NCI-H2107 (cell line): ENCODE measurements at regions not wholly inside any gene's neighbourhood (a gene's known extent, or its start where the extent isn't known, plus 50 kb on each side); places are given as distances from the start of the nearest gene placed in this dataset.
"Not testable (repeated sequence)": the region's sequence is repeated elsewhere in the genome, so short reads cannot be mapped to it uniquely, and the experiment has no call there.

ENCODE experiments used
- DNase-seq: peaks from one replicate; lab custom pipeline; 2025; lab: John Stamatoyannopoulos, UW

- not testable (repeated sequence) for DNase-seq
Measured at GRCh38 chr2:66632882-66633281, 198.0 kb downstream of the MEIS1 start.

DNA sequence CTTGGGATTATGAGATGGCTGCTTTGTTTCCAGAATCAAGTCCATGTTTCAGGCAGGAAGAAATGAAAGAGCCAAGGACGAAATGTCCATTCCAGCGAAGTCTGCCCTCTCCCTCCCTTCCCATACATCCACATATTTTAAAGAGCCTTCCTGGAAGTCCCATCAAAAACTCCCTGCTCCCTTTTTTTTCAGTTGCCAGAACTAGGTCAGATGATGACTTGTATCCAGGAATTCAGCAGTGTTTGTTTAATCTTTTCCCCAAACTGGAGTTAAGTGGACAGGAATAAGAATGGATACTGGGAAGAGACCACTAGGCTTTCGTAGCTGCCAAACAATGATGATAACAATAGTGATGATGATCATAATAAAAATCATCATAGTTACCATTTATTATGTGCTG lies 198.7 kb downstream of the MEIS1 start:
- DNase-seq, result no peak

- no peak for DNase-seq
Measured at GRCh38 chr2:66634784-66635183, 199.9 kb downstream of the MEIS1 start.

DNA sequence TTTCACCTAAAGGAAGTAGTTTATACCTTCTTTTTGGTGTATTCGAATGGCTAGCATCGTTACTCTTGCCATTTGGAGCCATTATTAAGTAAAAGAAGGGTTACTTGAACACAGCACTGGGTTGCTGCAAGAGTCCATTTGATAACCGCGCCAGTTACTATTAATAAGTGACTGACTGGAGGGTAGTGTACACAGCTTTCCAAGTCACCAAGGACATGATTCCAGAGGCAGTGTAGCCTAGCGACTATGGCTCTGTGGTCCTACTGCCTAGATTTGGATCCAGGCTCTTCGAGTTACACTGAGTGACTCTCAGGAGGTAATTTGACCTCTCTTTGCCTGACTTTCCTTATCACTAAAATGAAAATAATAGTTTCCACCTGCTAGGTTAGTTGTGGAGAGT lies 206.8 kb downstream of the MEIS1 start:
- no peak for DNase-seq

- DNase-seq, result not testable (repeated sequence)
Measured at GRCh38 chr2:66648081-66648480, 213.2 kb downstream of the MEIS1 start.

- no peak for DNase-seq
Measured at GRCh38 chr2:66649006-66649405, 214.1 kb downstream of the MEIS1 start.

DNA sequence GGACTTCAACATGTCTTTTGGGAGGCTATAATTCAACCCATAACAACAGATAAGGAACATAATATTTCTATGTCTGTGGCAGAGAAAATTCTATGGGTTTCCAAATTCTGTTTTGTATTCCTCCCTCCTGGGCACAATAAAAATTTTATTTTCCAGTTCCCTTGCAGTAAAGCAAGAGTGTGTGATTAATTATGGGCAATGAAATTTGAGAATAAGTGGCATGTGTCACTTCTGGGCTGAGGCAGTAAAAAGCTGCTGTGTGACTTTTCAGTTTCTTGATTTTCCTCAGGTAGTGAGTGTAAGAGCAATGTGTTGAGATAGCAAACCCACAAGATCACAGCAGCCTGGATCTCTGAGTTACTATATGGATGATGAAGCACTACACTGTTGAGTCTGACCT lies 216.4 kb downstream of the MEIS1 start:
- no peak for DNase-seq

GRCh38 chr2:66660804-66661203 lies 225.9 kb downstream of the MEIS1 start:
- DNase-seq, result no peak

- no peak for DNase-seq
Measured at GRCh38 chr2:66661253-66662173, 226.6 kb downstream of the MEIS1 start.

GRCh38 chr2:66665124-66665984 lies 230.4 kb downstream of the MEIS1 start:
- no peak for DNase-seq

GRCh38 chr2:66667301-66667700 lies 232.4 kb downstream of the MEIS1 start:
- no peak for DNase-seq

GRCh38 chr2:66673286-66673685 lies 238.4 kb downstream of the MEIS1 start:
- no peak for DNase-seq

DNA sequence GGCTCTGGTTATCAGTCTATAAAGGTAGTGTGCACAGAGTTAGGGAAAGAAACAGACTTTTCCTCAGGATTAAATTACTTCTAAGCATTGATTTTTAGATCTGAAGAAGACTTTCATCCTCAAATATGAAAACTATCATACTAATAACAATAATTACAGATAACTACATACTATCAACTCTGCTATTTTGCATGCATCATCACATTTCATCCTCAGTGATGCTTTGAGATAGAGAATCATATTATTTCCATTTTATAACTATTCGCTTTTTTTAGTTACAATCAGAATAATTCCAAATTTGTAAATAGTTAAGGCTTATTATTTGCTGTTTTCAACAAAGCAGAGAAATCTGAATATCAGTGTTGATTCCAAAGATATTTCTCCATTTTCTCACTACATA lies 239.2 kb downstream of the MEIS1 start:
- DNase-seq, result no peak

DNA sequence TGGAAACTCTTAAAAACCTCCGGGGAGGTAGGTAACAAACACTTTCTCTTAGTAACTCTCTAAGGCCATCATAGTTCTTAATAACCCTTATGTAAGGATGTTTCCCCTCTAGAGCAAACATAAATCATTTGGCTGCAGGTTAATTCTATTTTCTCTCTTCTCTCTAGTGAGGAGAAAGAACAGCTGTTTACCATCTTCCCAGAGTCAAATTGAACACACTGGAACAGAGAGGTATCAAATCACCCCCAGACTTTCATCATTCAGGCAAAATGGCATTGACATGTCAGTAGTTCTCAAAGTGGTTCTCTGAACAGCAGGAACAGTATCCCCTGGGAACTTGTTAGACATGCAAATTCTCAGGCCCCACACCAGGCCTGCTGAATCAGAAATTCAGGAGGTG lies 240.7 kb downstream of the MEIS1 start:
- DNase-seq, result no peak

DNA sequence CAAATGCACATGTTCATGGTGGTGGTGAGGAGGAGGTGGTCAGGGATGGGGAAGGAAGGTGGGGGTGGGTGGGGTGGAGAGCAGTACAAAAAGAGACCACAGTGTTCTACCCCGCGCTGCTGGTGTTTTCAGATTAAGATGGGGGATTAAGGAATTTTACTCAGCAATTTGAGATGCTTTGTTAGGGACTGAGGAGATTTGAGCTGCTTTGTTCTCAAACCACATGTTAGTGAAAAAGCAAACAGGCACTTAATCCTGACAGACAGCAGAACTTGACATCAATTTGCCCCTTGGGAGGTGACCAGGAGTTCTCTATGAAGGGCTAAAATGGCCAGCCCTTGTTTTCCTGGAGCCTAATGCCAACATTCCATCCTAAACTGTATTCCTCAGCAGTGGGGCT lies 244.5 kb downstream of the MEIS1 start:
- DNase-seq, result no peak

DNA sequence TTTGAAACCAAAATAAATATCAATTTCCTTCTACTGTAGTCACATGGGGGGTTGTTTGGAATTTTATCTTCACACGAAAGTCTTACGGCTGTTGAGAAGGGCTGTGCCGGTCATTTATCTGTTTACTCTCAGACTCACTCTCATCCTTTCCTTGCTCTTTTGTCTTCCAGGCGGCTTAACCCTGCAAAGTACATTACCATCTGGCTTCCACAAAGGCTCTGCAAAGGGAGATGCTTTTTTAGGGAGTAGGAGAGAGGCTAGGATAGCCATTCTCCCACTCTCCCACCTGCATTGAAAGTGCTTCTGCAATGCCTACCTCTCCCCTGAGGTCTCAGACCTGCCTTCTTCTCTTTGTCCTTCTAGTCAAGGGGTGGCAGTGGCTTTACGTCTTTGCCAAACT lies 247.6 kb downstream of the MEIS1 start:
- DNase-seq, result no peak

- DNase-seq, result no peak
Measured at GRCh38 chr2:66683064-66683463, 248.1 kb downstream of the MEIS1 start.

DNA sequence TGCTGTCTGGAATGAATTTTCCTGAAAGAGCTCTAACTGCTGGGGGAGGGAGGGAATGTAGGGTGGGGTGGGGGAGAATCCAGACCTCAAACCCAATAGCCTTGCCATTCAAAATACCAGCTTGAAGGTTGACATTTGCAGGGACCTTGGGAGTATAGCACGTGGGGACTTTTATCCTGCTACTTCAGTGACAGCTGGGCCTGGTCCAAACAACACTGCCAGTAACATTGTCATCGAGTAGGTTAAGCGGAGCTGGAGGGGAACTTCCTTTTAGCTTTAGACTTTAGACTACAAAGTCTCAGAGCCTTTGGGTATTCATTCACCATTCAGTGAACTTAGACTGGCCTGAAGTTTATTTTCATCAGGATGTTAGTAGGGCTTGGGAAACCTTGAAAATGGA lies 248.7 kb downstream of the MEIS1 start:
- no peak for DNase-seq

DNA sequence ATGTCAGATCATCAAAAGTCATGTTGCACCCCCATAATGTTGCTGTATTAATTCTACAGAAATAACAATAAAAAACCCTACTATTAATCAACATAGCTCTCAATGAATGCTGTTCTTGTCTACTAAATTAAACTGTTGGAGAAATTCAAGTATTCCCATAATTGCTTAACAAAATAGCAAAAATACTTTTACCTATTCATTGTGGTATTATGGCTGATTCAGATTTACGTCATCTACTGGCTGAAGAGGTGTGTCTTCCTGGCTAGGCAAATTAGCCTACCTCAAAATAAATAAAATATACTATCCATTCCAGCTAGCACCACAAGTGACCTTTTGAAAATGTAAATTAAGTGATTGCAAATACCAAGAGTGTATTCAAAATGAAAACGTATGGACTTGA lies 249.4 kb downstream of the MEIS1 start:
- no peak for DNase-seq

DNA sequence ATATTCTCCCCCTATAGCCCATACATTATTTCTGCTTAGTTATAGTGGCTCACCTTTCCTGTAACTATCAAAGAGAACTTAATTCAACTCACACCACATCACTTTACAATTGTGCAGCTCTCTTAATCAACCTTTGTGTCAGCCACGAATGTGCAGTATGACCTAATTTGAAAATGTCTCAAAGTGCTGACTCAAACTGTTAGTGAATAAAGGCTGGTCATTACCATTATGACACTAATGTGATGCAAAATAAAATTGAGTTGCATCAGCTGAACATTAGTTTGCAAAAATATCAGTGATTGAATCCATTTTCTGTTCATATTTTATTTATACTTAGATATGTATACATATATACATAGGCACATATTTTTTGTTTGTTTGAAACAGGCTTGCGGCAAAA lies 251.8 kb downstream of the MEIS1 start:
- DNase-seq, result no peak

DNA sequence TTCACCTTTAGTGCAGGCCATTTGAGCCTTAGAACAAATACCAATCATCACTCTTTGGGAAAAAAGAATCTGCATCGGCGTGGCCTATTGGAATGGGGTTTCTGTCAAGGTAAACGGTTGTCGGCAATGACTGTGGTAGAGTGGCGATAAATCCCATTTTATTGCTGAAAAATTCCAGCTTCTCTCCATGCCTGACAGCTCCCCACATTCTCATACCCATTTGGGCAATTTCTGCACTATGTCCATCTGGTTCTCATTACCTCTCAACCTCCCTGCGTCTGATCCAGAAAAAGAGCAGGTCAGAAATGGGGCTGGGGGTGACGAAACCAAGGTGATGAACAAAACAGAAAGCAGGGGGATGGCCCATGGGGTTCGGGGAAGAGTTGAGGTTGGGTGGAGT lies 254.0 kb downstream of the MEIS1 start:
- DNase-seq, result no peak

GRCh38 chr2:66689456-66690051 lies 254.6 kb downstream of the MEIS1 start:
- DNase-seq, result no peak
